Stimulated activated CD4-positive, alpha-beta T cell treated with anti-CD3 and anti-CD28 coated beads, Interleukin-4, amount 100 ng/mL, for 48 hours (primary cell): ENCODE measurements at regions not wholly inside any gene's neighbourhood (a gene's known extent, or its start where the extent isn't known, plus 50 kb on each side); places are given as distances from the start of the nearest gene placed in this dataset.

Experiments
- DNase-seq, 2 donors: peaks; one replicate each; pipeline ENCODE4 v3.0.0-alpha.2; 2020; ENCODE audit warnings: low read depth in 2 of 2

GRCh38 chr16:73154063-73154870 lies 106.3 kb upstream of the ZFHX3 start:
- no peak for DNase-seq

GRCh38 chr16:73152386-73153125 lies 104.6 kb upstream of the ZFHX3 start:
- DNase-seq, result no peak

- no peak for DNase-seq
Measured at GRCh38 chr16:73151941-73152340, 104.0 kb upstream of the ZFHX3 start.

- DNase-seq, result no peak
Measured at GRCh38 chr16:73151225-73151624, 103.3 kb upstream of the ZFHX3 start.

GRCh38 chr16:73150786-73151185 lies 102.9 kb upstream of the ZFHX3 start:
- no peak for DNase-seq

GRCh38 chr16:73149334-73149733 lies 101.4 kb upstream of the ZFHX3 start:
- no peak for DNase-seq

GRCh38 chr16:73147958-73148357 lies 100.0 kb upstream of the ZFHX3 start:
- no peak for DNase-seq

GRCh38 chr16:73145166-73145880 lies 97.4 kb upstream of the ZFHX3 start:
- DNase-seq, result no peak

- DNase-seq, result no peak
Measured at GRCh38 chr16:73143576-73144422, 95.9 kb upstream of the ZFHX3 start.

- no peak for DNase-seq
Measured at GRCh38 chr16:73143002-73143401, 95.1 kb upstream of the ZFHX3 start.

GRCh38 chr16:73142053-73142854 lies 94.3 kb upstream of the ZFHX3 start:
- DNase-seq, result no peak

- DNase-seq, result no peak
Measured at GRCh38 chr16:73140929-73141328, 93.0 kb upstream of the ZFHX3 start.

- no peak for DNase-seq
Measured at GRCh38 chr16:73131156-73131862, 83.4 kb upstream of the ZFHX3 start.

- no peak for DNase-seq
Measured at GRCh38 chr16:73129455-73129854, 81.5 kb upstream of the ZFHX3 start.

- DNase-seq, result no peak
Measured at GRCh38 chr16:73126525-73126853, 78.6 kb upstream of the ZFHX3 start.

GRCh38 chr16:73125850-73126524 lies 78.1 kb upstream of the ZFHX3 start:
- no peak for DNase-seq

GRCh38 chr16:73124665-73125375 lies 76.9 kb upstream of the ZFHX3 start:
- DNase-seq, result no peak

- DNase-seq, result no peak
Measured at GRCh38 chr16:73124097-73124652, 76.2 kb upstream of the ZFHX3 start.
